H1 (cell line): ENCODE measurements at regions not wholly inside any gene's neighbourhood (a gene's known extent, or its start where the extent isn't known, plus 50 kb on each side); places are given as distances from the start of the nearest gene placed in this dataset.

Experiments
- CTCF ChIA-PET: fragments of 300-600 bp; sonication (Branson Sonifier 250); formaldehyde crosslinking; loops from one replicate; lab custom pipeline; 2021; ENCODE audit not compliant: partially characterized antibody; lab: Charles Lee
- POLR2A ChIA-PET: fragments of 300-600 bp; sonication (Branson Sonifier 250); formaldehyde crosslinking; loops from one replicate; lab custom pipeline; 2021; ENCODE audit warnings: inconsistent platforms; ENCODE audit not compliant: partially characterized antibody; lab: Charles Lee
- DNase-seq, 2 experiments: peaks; one replicate each; pipeline versions ENCODE4 v3.0.0 to v3.0.0-alpha.2; 2010 to 2022; ENCODE audit warnings: low spot score in 2 of 2, low read depth in 1 of 2, mixed read lengths in 1 of 2
- FAIRE-seq: peaks from 2 replicates; lab custom pipeline; 2011; peaks lifted over from hg19 to GRCh38; lab: Jason Lieb, UNC
- H2AFZ ChIP-seq: 2 replicates; pipeline ENCODE4 v1.8.1; 2012; ENCODE audit warnings: low read length, inconsistent platforms
- H2AK5ac ChIP-seq: 2 replicates; pipeline ENCODE4 v1.6.1; 2013; ENCODE audit warnings: low read depth, low read length
- H2BK120ac ChIP-seq: replicated peaks from 2 replicates; pipeline ENCODE3; 2013; ENCODE audit warnings: low read depth, low read length, inconsistent platforms
- H2BK12ac ChIP-seq: 2 replicates; pipeline ENCODE4 v1.6.1; 2013; ENCODE audit warnings: low read depth, low read length
- H2BK15ac ChIP-seq: 2 replicates; pipeline ENCODE4 v1.6.1; 2013; ENCODE audit warnings: low read length
- H2BK20ac ChIP-seq: 2 replicates; pipeline ENCODE4 v1.6.1; 2013; ENCODE audit warnings: low read length
- H2BK5ac ChIP-seq: 2 replicates; pipeline ENCODE4 v1.6.1; 2013; ENCODE audit warnings: low read depth, low read length
- H3K14ac ChIP-seq: 2 replicates; pipeline ENCODE4 v1.6.1; 2013; ENCODE audit warnings: inconsistent platforms; ENCODE audit not compliant: insufficient read length
- H3K18ac ChIP-seq: 2 replicates; pipeline ENCODE4 v1.6.1; 2013; ENCODE audit warnings: low read length; ENCODE audit errors: extremely low read depth
- H3K23ac ChIP-seq: 2 replicates; pipeline ENCODE4 v1.6.1; 2013; ENCODE audit warnings: inconsistent platforms; ENCODE audit not compliant: insufficient read length
- H3K23me2 ChIP-seq: 2 replicates; pipeline ENCODE4 v1.6.1; 2013; ENCODE audit warnings: low read depth, low read length
- H3K27ac ChIP-seq: 2 replicates; pipeline ENCODE4 v1.6.1; 2011; ENCODE audit warnings: low read depth, low read length, inconsistent platforms
- H3K27me3 ChIP-seq, 4 experiments: replicated peaks in 1 of 4; 1 replicate in 1 of 4; 2 replicates in 3 of 4; pipeline versions ENCODE4 v1.6.1 to v1.8.1; 2011 to 2013; ENCODE audit warnings: low read length in 3 of 4, mild to moderate bottlenecking in 3 of 4, inconsistent platforms in 2 of 4, mixed read lengths in 2 of 4, moderate library complexity in 1 of 4; ENCODE audit not compliant: control insufficient read depth in 3 of 4, insufficient read depth in 3 of 4; ENCODE audit errors: extremely low read depth in 1 of 4
- H3K36me3 ChIP-seq, 4 experiments: 2 replicates each; pipeline versions ENCODE4 v1.6.1 to v1.8.1; 2011 to 2013; ENCODE audit warnings: mild to moderate bottlenecking in 4 of 4, low read length in 3 of 4, moderate library complexity in 2 of 4, control low read depth in 1 of 4, inconsistent platforms in 1 of 4; ENCODE audit not compliant: insufficient read depth in 4 of 4, control insufficient read depth in 2 of 4
- H3K4ac ChIP-seq: replicated peaks from 2 replicates; pipeline ENCODE3; 2013; ENCODE audit warnings: low read length, low read depth, mixed read lengths, inconsistent platforms; ENCODE audit not compliant: insufficient read length
- H3K4me1 ChIP-seq, 4 experiments: replicated peaks in 1 of 4; 1 replicate in 1 of 4; 2 replicates in 3 of 4; pipeline versions ENCODE4 v1.6.1 to v1.8.1; 2011 to 2013; ENCODE audit warnings: low read length in 3 of 4, inconsistent platforms in 2 of 4, mixed read lengths in 1 of 4; ENCODE audit not compliant: insufficient read depth in 4 of 4, control insufficient read depth in 3 of 4
- H3K4me2 ChIP-seq, 2 experiments: 2 replicates each; pipeline versions ENCODE4 v1.6.1 to v1.8.1; 2011 to 2013; ENCODE audit warnings: low read depth in 2 of 2, low read length in 2 of 2, control low read depth in 1 of 2, inconsistent platforms in 1 of 2, mild to moderate bottlenecking in 1 of 2; ENCODE audit not compliant: insufficient read depth in 1 of 2
- H3K4me3 ChIP-seq, 4 experiments: fragments of 200-600, 300-600 bp in 1 of 4; sonication (generic), shearing (Covaris generic), sonication (Bioruptor Twin) in 1 of 4; 2 replicates each; pipeline versions ENCODE4 v1.5.1 to v1.8.1; 2011 to 2016; ENCODE audit warnings: low read length in 4 of 4, low read depth in 3 of 4, control low read depth in 2 of 4, inconsistent platforms in 2 of 4, mild to moderate bottlenecking in 2 of 4, mixed read lengths in 1 of 4, moderate library complexity in 1 of 4; ENCODE audit not compliant: insufficient read depth in 2 of 4; ENCODE audit errors: extremely low read depth in 1 of 4
- H3K56ac ChIP-seq: replicated peaks from 2 replicates; pipeline ENCODE3; 2013; ENCODE audit warnings: low read depth, mild to moderate bottlenecking, mixed read lengths, low read length, inconsistent platforms; ENCODE audit not compliant: insufficient read length
- H3K79me1 ChIP-seq: 2 replicates; pipeline ENCODE4 v1.6.1; 2013; ENCODE audit warnings: low read depth, low read length, control low read depth
- H3K79me2 ChIP-seq, 2 experiments: 2 replicates each; pipeline versions ENCODE4 v1.6.1 to v1.8.1; 2012 to 2013; ENCODE audit warnings: low read length in 2 of 2, mild to moderate bottlenecking in 2 of 2, inconsistent platforms in 1 of 2; ENCODE audit not compliant: insufficient read depth in 2 of 2, control insufficient read depth in 1 of 2
- H3K9ac ChIP-seq, 4 experiments: replicated peaks in 1 of 4; 1 replicate in 1 of 4; 2 replicates in 3 of 4; pipeline versions ENCODE4 v1.6.1 to v1.8.1; 2011 to 2013; ENCODE audit warnings: low read depth in 3 of 4, low read length in 3 of 4, control low read depth in 2 of 4, mild to moderate bottlenecking in 2 of 4, moderate library complexity in 2 of 4, inconsistent platforms in 1 of 4; ENCODE audit errors: extremely low read depth in 1 of 4
- H3K9me3 ChIP-seq, 2 experiments: 2 replicates each; pipeline versions ENCODE4 v1.6.1 to v1.8.1; 2012 to 2013; ENCODE audit warnings: mild to moderate bottlenecking in 2 of 2, moderate library complexity in 2 of 2, control low read depth in 1 of 2, inconsistent platforms in 1 of 2, low read depth in 1 of 2, low read length in 1 of 2, mixed read lengths in 1 of 2; ENCODE audit not compliant: insufficient read depth in 2 of 2
- H4K20me1 ChIP-seq, 2 experiments: replicated peaks in 1 of 2; 2 replicates each; pipeline versions ENCODE3 to v1.8.1; 2011 to 2013; ENCODE audit warnings: inconsistent platforms in 2 of 2, low read length in 2 of 2, mild to moderate bottlenecking in 1 of 2; ENCODE audit not compliant: insufficient read depth in 2 of 2, control insufficient read depth in 1 of 2
- H4K5ac ChIP-seq: 2 replicates; pipeline ENCODE4 v1.6.1; 2013; ENCODE audit warnings: low read length, low read depth, mixed read lengths, inconsistent platforms; ENCODE audit not compliant: insufficient read length
- H4K8ac ChIP-seq: 2 replicates; pipeline ENCODE4 v1.8.0; 2013; ENCODE audit warnings: mild to moderate bottlenecking, moderate library complexity, low read length, inconsistent platforms; ENCODE audit not compliant: insufficient read depth; ENCODE audit errors: extremely low read depth
- H4K91ac ChIP-seq: replicated peaks from 2 replicates; pipeline ENCODE3; 2013; ENCODE audit warnings: low read length, mixed read lengths, inconsistent platforms; ENCODE audit not compliant: insufficient read length
- WGBS, 2 experiments: shearing (Covaris generic) in 1 of 2; methylation state at CpG; one replicate each; pipeline versions ENCODE4 v1.1.6 to v1.1.7; 2013 to 2015; ENCODE audit warnings: low lambda C conversion rate in 2 of 2, mixed read lengths in 2 of 2, inconsistent platforms in 1 of 2, low coverage in 1 of 2, missing lambda C conversion rate in 1 of 2; ENCODE audit not compliant: insufficient replicate concordance in 2 of 2, insufficient coverage in 1 of 2, insufficient read length in 1 of 2; ENCODE audit errors: extremely low coverage in 1 of 2, missing lambda C conversion rate in 1 of 2; 5-methylcytosine and 5-hydroxymethylcytosine counted together

DNA sequence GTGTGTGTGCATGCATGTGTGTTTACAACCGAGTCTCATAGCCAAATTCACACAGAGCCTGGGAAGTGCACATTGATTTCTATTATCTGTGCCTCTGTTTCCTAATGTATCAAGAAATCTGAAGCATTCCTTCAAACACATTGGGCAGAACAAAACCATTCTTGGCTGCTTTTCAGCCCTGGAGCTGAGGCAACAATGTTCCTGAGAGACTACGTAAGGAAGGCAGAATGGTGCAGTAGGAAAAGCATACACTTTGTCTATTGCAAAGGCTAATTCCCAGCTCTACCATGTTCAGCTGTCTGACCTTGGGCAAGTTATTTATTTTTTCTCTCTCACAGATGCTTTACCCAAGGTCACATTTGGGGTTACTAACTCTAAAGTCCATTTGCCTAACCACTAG is 575.5 kb downstream of the SOX6 start:
- H3K36me3 ChIP-seq, result no peaks in the 10 kb centered on the region
- H3K4me3 ChIP-seq, result no peak overlapping the region
- H3K9ac ChIP-seq, result no peak overlapping the region
- no peak overlapping the region for H3K18ac ChIP-seq
- H2BK20ac ChIP-seq, result no peak overlapping the region
- no peak overlapping the region for H3K4ac ChIP-seq
- H3K79me1 ChIP-seq, result no peaks in the 10 kb centered on the region
- no peak overlapping the region for H3K56ac ChIP-seq
- H2AFZ ChIP-seq, result no peak overlapping the region
- no peaks in the 10 kb centered on the region for H4K20me1 ChIP-seq
- H4K5ac ChIP-seq, result no peak overlapping the region
- H3K27ac ChIP-seq, result no peak overlapping the region
- no peak overlapping the region for H2BK5ac ChIP-seq
- H3K79me2 ChIP-seq, result no peaks in the 10 kb centered on the region
- H4K91ac ChIP-seq, result no peak overlapping the region
- FAIRE-seq, result no peak
- ChIA-PET CTCF (interaction anchor here (0.9 to 4.2 kb wide), 3 partner anchors 9 to 131 kb away, joined by 3 to 33 read pairs (median 7); no protein-coding TSS in a partner anchor), POLR2A (no interaction called here)
- H3K14ac ChIP-seq, result no peak overlapping the region
- no peak overlapping the region for H2BK12ac ChIP-seq
- no peak overlapping the region for H3K4me2 ChIP-seq
- no peaks in the 10 kb centered on the region for H3K9me3 ChIP-seq
- no peaks in the 10 kb centered on the region for H3K27me3 ChIP-seq
- no peak overlapping the region; the same call in 1 of the 2 replicates for H4K8ac ChIP-seq
- no peak overlapping the region for H2AK5ac ChIP-seq
- no peak overlapping the region for H2BK120ac ChIP-seq
- 90% methylated on average over 2 of the region's 2 CpGs; no CpG with 5 or more reads in 1 of the 2 experiments for WGBS, 2 experiments
- H3K23ac ChIP-seq, result no peak overlapping the region
- DNase-seq, result no peak
- no peak overlapping the region for H2BK15ac ChIP-seq
- H3K4me1 ChIP-seq, result peaks cover 0 to 4% (median 0%) of the 10 kb centered on the region in 4 experiments; a peak in 2 of 7 replicates
- no peaks in the 10 kb centered on the region for H3K23me2 ChIP-seq
